ENCODE measurements at regions not wholly inside any gene's neighbourhood (a gene's known extent, or its start where the extent isn't known, plus 50 kb on each side); places are given as distances from the start of the nearest gene placed in this dataset.

DNA sequence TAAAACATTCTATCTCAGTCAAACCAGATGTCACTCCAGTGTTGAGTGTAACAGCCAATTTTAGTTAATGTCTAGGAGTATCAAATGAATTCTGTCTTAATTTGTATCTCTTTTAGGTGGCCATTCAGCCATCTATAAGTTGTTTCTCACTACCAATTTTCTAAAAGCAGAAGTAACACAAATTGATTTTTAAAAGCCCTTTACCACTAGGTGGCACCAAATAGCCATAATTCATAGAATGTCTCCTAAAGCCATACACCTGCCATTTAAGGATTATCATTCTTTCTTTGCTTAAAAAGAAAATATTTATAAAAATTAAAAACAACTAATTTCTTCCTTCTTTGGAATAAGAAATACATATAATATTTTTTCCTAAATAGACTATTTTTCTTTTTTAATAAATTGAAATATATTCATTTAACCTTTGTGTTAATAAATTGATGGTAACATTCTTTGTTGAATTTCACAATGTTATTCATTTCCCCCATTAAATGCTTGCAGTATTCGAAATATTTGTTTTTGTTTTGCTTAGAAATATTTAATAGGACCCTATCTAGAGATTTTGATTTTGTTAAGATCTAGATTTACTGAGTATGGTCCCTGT lies 107.8 kb upstream of the PPP1R3A start:
- TF ChIP-seq EZH2 (IDR thresholded peaks at IDR 0.05; ENCODE audit: insufficient read depth, poor library complexity, severe bottlenecking) (no peak), EZH2phosphoT487 (IDR thresholded peaks at IDR 0.05; ENCODE audit: insufficient read depth, low read depth) (no peak)
